ENCODE measurements at regions not wholly inside any gene's neighbourhood (a gene's known extent, or its start where the extent isn't known, plus 50 kb on each side); places are given as distances from the start of the nearest gene placed in this dataset.

GRCh38 chr16:86802013-86802412 lies 223.7 kb downstream of the FOXL1 start:
- TF ChIP-seq, protein P1, sequence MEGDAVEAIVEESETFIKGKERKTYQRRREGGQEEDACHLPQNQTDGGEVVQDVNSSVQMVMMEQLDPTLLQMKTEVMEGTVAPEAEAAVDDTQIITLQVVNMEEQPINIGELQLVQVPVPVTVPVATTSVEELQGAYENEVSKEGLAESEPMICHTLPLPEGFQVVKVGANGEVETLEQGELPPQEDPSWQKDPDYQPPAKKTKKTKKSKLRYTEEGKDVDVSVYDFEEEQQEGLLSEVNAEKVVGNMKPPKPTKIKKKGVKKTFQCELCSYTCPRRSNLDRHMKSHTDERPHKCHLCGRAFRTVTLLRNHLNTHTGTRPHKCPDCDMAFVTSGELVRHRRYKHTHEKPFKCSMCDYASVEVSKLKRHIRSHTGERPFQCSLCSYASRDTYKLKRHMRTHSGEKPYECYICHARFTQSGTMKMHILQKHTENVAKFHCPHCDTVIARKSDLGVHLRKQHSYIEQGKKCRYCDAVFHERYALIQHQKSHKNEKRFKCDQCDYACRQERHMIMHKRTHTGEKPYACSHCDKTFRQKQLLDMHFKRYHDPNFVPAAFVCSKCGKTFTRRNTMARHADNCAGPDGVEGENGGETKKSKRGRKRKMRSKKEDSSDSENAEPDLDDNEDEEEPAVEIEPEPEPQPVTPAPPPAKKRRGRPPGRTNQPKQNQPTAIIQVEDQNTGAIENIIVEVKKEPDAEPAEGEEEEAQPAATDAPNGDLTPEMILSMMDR (conservative IDR thresholded peaks at IDR 0.05 in 1 of 2, IDR thresholded peaks at IDR 0.05 in 1 of 2; ENCODE audit: low read depth in 1 of 2, low read length in 2 of 2), result no peak
- TF ChIP-seq EZH2 (IDR thresholded peaks at IDR 0.05; ENCODE audit: low read length, missing control alignments), result no peak
